H9 (cell line): ENCODE measurements at regions not wholly inside any gene's neighbourhood (a gene's known extent, or its start where the extent isn't known, plus 50 kb on each side); places are given as distances from the start of the nearest gene placed in this dataset.

Experiments
- DNase-seq: peaks from one replicate; pipeline ENCODE4 v3.0.0-alpha.2; 2017
- H2AFZ ChIP-seq: one replicate; pipeline ENCODE4 v1.6.1; 2013; ENCODE audit warnings: mild to moderate bottlenecking, low read length, control low read depth, moderate library complexity
- H2AK5ac ChIP-seq: 2 replicates; pipeline ENCODE4 v1.6.1; 2013; ENCODE audit warnings: low read length, control low read depth, mixed read lengths; ENCODE audit not compliant: insufficient read length
- H2BK120ac ChIP-seq: one replicate; pipeline ENCODE4 v1.6.1; 2013; ENCODE audit warnings: low read depth, mild to moderate bottlenecking, low read length, control low read depth, inconsistent platforms; ENCODE audit not compliant: poor library complexity, severe bottlenecking
- H2BK12ac ChIP-seq: 2 replicates; pipeline ENCODE4 v1.6.1; 2013; ENCODE audit warnings: low read length, control low read depth, mixed read lengths, low read depth; ENCODE audit not compliant: insufficient read length
- H2BK15ac ChIP-seq: 2 replicates; pipeline ENCODE4 v1.6.1; 2013; ENCODE audit warnings: low read depth, low read length, control low read depth
- H2BK20ac ChIP-seq: one replicate; pipeline ENCODE4 v1.6.1; 2013; ENCODE audit warnings: low read depth, mild to moderate bottlenecking, low read length, control low read depth, inconsistent platforms; ENCODE audit not compliant: poor library complexity, severe bottlenecking
- H2BK5ac ChIP-seq: 2 replicates; pipeline ENCODE4 v1.6.1; 2013; ENCODE audit warnings: low read length, control low read depth, mixed read lengths; ENCODE audit not compliant: insufficient read length
- H3K14ac ChIP-seq: 2 replicates; pipeline ENCODE4 v1.6.1; 2013; ENCODE audit warnings: low read length, control low read depth; ENCODE audit not compliant: insufficient read depth
- H3K18ac ChIP-seq: 2 replicates; pipeline ENCODE4 v1.6.1; 2013; ENCODE audit warnings: low read depth, mild to moderate bottlenecking, mixed read lengths, low read length, control low read depth; ENCODE audit not compliant: insufficient read length
- H3K23ac ChIP-seq: 2 replicates; pipeline ENCODE4 v1.6.1; 2013; ENCODE audit warnings: low read length, control low read depth, mixed read lengths, low read depth; ENCODE audit not compliant: insufficient read length
- H3K23me2 ChIP-seq: 2 replicates; pipeline ENCODE4 v1.6.1; 2013; ENCODE audit warnings: low read depth, mild to moderate bottlenecking, mixed read lengths, low read length, control low read depth; ENCODE audit not compliant: insufficient read length, poor library complexity, severe bottlenecking
- H3K27ac ChIP-seq: 2 replicates; pipeline ENCODE4 v1.5.1; 2013; ENCODE audit warnings: low read length, control low read depth, mixed read lengths, low read depth; ENCODE audit not compliant: insufficient read length
- H3K27me3 ChIP-seq: 2 replicates; pipeline ENCODE4 v1.6.1; 2013; ENCODE audit warnings: low read length, control low read depth, inconsistent platforms; ENCODE audit not compliant: insufficient read depth
- H3K4ac ChIP-seq: 2 replicates; pipeline ENCODE4 v1.6.1; 2013; ENCODE audit warnings: low read depth, mild to moderate bottlenecking, control low read depth, inconsistent platforms, low read length, moderate library complexity
- H3K4me1 ChIP-seq: 2 replicates; pipeline ENCODE4 v1.6.1; 2013; ENCODE audit warnings: low read length, control low read depth, inconsistent platforms; ENCODE audit not compliant: insufficient read depth
- H3K4me2 ChIP-seq: 2 replicates; pipeline ENCODE4 v1.6.1; 2013; ENCODE audit warnings: low read length, control low read depth, mixed read lengths; ENCODE audit not compliant: insufficient read length, insufficient read depth
- H3K56ac ChIP-seq: 2 replicates; pipeline ENCODE4 v1.6.1; 2013; ENCODE audit warnings: low read depth, mild to moderate bottlenecking, mixed read lengths, low read length, control low read depth; ENCODE audit not compliant: insufficient read length
- H3K79me1 ChIP-seq: 2 replicates; pipeline ENCODE4 v1.6.1; 2013; ENCODE audit warnings: low read depth, mild to moderate bottlenecking, moderate library complexity, low read length, control low read depth, inconsistent platforms; ENCODE audit not compliant: insufficient read depth, poor library complexity, severe bottlenecking
- H3K79me2 ChIP-seq: 2 replicates; pipeline ENCODE4 v1.6.1; 2013; ENCODE audit warnings: low read length, control low read depth, inconsistent platforms; ENCODE audit not compliant: insufficient read depth
- H3K9ac ChIP-seq: 2 replicates; pipeline ENCODE4 v1.6.1; 2013; ENCODE audit warnings: low read length, control low read depth, mixed read lengths; ENCODE audit not compliant: insufficient read length; ENCODE audit errors: extremely low read depth
- H3K9me3 ChIP-seq: one replicate; pipeline ENCODE4 v1.6.1; 2013; ENCODE audit warnings: low read depth, low read length, inconsistent platforms; ENCODE audit not compliant: control insufficient read depth
- H3T11ph ChIP-seq: one replicate; pipeline ENCODE4 v1.6.1; 2013; ENCODE audit warnings: mild to moderate bottlenecking, low read length, control low read depth, inconsistent platforms
- H4K20me1 ChIP-seq: one replicate; pipeline ENCODE4 v1.6.1; 2013; ENCODE audit not compliant: control insufficient read depth, insufficient read length, insufficient read depth
- H4K5ac ChIP-seq: 2 replicates; pipeline ENCODE4 v1.6.1; 2013; ENCODE audit warnings: low read depth, mild to moderate bottlenecking, mixed read lengths, low read length, control low read depth; ENCODE audit not compliant: insufficient read length
- H4K8ac ChIP-seq: replicated peaks from 2 replicates; pipeline ENCODE4 v1.6.1; 2013; ENCODE audit warnings: low read length, control low read depth, mixed read lengths, low read depth; ENCODE audit not compliant: insufficient read length
- H4K91ac ChIP-seq: 2 replicates; pipeline ENCODE4 v1.6.1; 2013; ENCODE audit warnings: low read depth, mild to moderate bottlenecking, moderate library complexity, mixed read lengths, low read length, control low read depth; ENCODE audit not compliant: insufficient read length
- H3K27ac Mint-ChIP-seq, 3 experiments: 2 replicates in 2 of 3; 3 replicates in 1 of 3; pipeline ENCODE4 v1.8.0; 2020 to 2021; ENCODE audit warnings: mixed read lengths in 3 of 3, mild to moderate bottlenecking in 1 of 3, moderate library complexity in 1 of 3
- H3K27me3 Mint-ChIP-seq: 2 replicates; pipeline ENCODE4 v1.8.0; 2021; ENCODE audit warnings: low read depth, mild to moderate bottlenecking, moderate library complexity, mixed read lengths
- H3K36me3 Mint-ChIP-seq, 3 experiments: 2 replicates in 2 of 3; 3 replicates in 1 of 3; pipeline ENCODE4 v1.8.0; 2020 to 2021; ENCODE audit warnings: low read depth in 3 of 3, mixed read lengths in 3 of 3; ENCODE audit not compliant: insufficient read depth in 1 of 3
- H3K4me1 Mint-ChIP-seq, 2 experiments: 2 replicates each; pipeline ENCODE4 v1.8.0; 2020; ENCODE audit warnings: mixed read lengths in 2 of 2
- H3K4me3 Mint-ChIP-seq, 2 experiments: 2 replicates in 1 of 2; 3 replicates in 1 of 2; pipeline ENCODE4 v1.8.0; 2020 to 2021; ENCODE audit warnings: mild to moderate bottlenecking in 2 of 2, mixed read lengths in 2 of 2, moderate library complexity in 1 of 2
- H3K9me3 Mint-ChIP-seq, 2 experiments: 2 replicates in 1 of 2; 3 replicates in 1 of 2; pipeline ENCODE4 v1.8.0; 2020; ENCODE audit warnings: mild to moderate bottlenecking in 2 of 2, mixed read lengths in 2 of 2, moderate library complexity in 1 of 2
- CTCF ChIP-seq: fragments of 200-600 bp; sonication (generic); conservative IDR thresholded peaks from 3 replicates; pipeline ENCODE4 v1.8.0; 2021; ENCODE audit warnings: antibody characterized with exemption, mild to moderate bottlenecking
- WGBS: extraction: QIAGEN DNeasy Blood & Tissue Kit; methylation state at CpG from one replicate; pipeline ENCODE4 v1.1.7; 2013; ENCODE audit warnings: missing lambda C conversion rate, low lambda C conversion rate, mixed read lengths; ENCODE audit not compliant: insufficient read length; ENCODE audit errors: extremely low coverage; 5-methylcytosine and 5-hydroxymethylcytosine counted together

DNA sequence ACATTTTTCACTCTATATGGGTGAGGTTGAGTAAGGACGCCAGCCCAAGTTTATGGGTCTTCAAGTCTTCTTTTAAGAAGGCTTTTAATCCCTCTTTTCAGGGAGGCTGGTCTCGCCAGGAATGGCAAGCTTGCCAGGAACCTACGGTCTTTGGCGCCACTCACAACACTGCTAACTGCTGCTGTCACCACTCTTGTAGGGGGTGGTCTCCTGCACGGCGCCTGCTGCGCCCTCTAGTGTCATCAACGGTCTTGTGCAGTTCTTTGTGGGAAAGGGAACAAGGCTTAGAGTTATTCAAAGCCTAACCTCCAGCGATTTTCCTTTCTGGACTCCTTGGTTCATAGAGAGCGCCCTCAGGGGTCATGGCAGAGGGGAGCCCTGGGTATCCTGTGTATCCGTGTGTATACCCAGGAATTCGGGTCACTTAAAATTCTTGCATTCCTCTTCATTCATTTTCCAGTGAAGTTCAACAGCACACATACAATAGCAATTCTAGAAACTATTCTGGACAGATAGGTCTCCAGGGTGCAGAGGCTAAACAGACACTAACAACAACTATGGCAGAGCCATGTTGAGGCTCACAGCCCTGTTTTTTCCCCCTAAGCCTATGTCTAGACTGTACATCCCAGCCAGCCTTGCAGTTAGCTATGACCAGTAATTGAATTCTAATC lies 392.8 kb upstream of the CAMK1G start:
- no CpG with 5 or more reads among the region's 12 CpGs for WGBS
- no peak overlapping the region for H3T11ph ChIP-seq
- no peak overlapping the region for H3K23ac ChIP-seq
- H3K4me2 ChIP-seq = no peak overlapping the region
- H2BK15ac ChIP-seq = no peak overlapping the region
- H2AK5ac ChIP-seq = no peak overlapping the region
- H3K56ac ChIP-seq = no peak overlapping the region
- H2BK20ac ChIP-seq = no peak overlapping the region
- H4K91ac ChIP-seq = no peak overlapping the region
- no peaks in the 10 kb centered on the region for H3K23me2 ChIP-seq
- H2BK5ac ChIP-seq = no peak overlapping the region
- no peak overlapping the region for H4K8ac ChIP-seq
- no peak overlapping the region for H2BK12ac ChIP-seq
- H3K36me3 Mint-ChIP-seq = peaks cover 7 to 15% (median 11%) of the 10 kb centered on the region in 3 experiments
- H2BK120ac ChIP-seq = no peak overlapping the region
- peak overlapping the region in 1 of 3 experiments; percentile 3; a peak in 2 of 7 replicates for H3K27ac Mint-ChIP-seq
- H2AFZ ChIP-seq = peak overlapping the region; percentile 93
- H3K79me2 ChIP-seq = no peaks in the 10 kb centered on the region
- H3K27me3 Mint-ChIP-seq = no peaks in the 10 kb centered on the region
- no peak overlapping the region for H3K4ac ChIP-seq
- H3K9me3 ChIP-seq = peaks cover 11% of the 10 kb centered on the region
- no peaks in the 10 kb centered on the region for H4K20me1 ChIP-seq
- no peak overlapping the region for H3K18ac ChIP-seq
- H3K27me3 ChIP-seq = no peaks in the 10 kb centered on the region
- no peak overlapping the region for H3K4me3 Mint-ChIP-seq
- DNase-seq = peak; percentile 89
- peak; percentile 93 for TF ChIP-seq CTCF
- no peak overlapping the region for H3K9ac ChIP-seq
- H3K14ac ChIP-seq = no peak overlapping the region
- H3K4me1 ChIP-seq = peaks cover 6% of the 10 kb centered on the region
- peaks cover 10 to 17% of the 10 kb centered on the region in 2 experiments for H3K9me3 Mint-ChIP-seq
- H4K5ac ChIP-seq = no peak overlapping the region
- H3K4me1 Mint-ChIP-seq = peaks cover 18 to 23% of the 10 kb centered on the region in 2 experiments
- no peaks in the 10 kb centered on the region for H3K79me1 ChIP-seq
- H3K27ac ChIP-seq = no peak overlapping the region
